Stomach (tissue), 8 donors: ENCODE measurements at regions not wholly inside any gene's neighbourhood (a gene's known extent, or its start where the extent isn't known, plus 50 kb on each side); places are given as distances from the start of the nearest gene placed in this dataset.

Source experiments
- DNase-seq, 2 donors: peaks; one replicate each; pipeline versions ENCODE4 v3.0.0 to v3.0.0-alpha.2; 2013 to 2019
- H3K27ac ChIP-seq, 5 donors: fragments of 200-600 bp in 4 of 5; sonication (generic) in 4 of 5; one replicate each; pipeline ENCODE4 v1.5.1; 2013 to 2019; ENCODE audit warnings: mild to moderate bottlenecking in 1 of 5, moderate library complexity in 1 of 5
- H3K27me3 ChIP-seq, 3 donors: fragments of 200-600 bp; sonication (generic); one replicate each; pipeline ENCODE4 v1.5.1; 2017 to 2019; ENCODE audit warnings: mixed run types in 1 of 3
- H3K36me3 ChIP-seq, 4 donors: fragments of 200-600 bp; sonication (generic); 1 replicate in 3 of 4; 2 replicates in 1 of 4; pipeline ENCODE4 v1.5.1; 2016 to 2019
- H3K4me1 ChIP-seq, 4 donors: fragments of 200-600 bp; sonication (generic); one replicate each; pipeline ENCODE4 v1.5.1; 2016 to 2019
- H3K4me3 ChIP-seq, 4 donors: fragments of 200-600 bp; sonication (generic) in 3 of 4; one replicate each; pipeline ENCODE4 v1.5.1; 2016 to 2019; ENCODE audit warnings: mild to moderate bottlenecking in 1 of 4
- H3K9me3 ChIP-seq, 4 donors: fragments of 200-600 bp; sonication (generic); one replicate each; pipeline ENCODE4 v1.5.1; 2016 to 2019
- CTCF ChIP-seq, 7 experiments: fragments of 450-650 bp in 4 of 7; fragments of 200-600 bp in 3 of 7; sonication (generic) in 3 of 7; IDR thresholded peaks; one replicate each; pipeline ENCODE4 v1.5.1; 2016 to 2019; ENCODE audit warnings: antibody characterized with exemption in 7 of 7, control low read depth in 2 of 7, mild to moderate bottlenecking in 1 of 7
- EP300 ChIP-seq: sonication (generic); formaldehyde crosslinking; IDR thresholded peaks from one replicate; pipeline ENCODE4 v1.6.1; 2017; ENCODE audit warnings: antibody characterized with exemption
- POLR2A ChIP-seq, 4 donors: fragments of 450-650 bp; IDR thresholded peaks; one replicate each; pipeline ENCODE4 v1.6.1; 2016; ENCODE audit warnings: antibody characterized with exemption in 4 of 4, control low read depth in 2 of 4, mild to moderate bottlenecking in 1 of 4, moderate library complexity in 1 of 4
- POLR2AphosphoS5 ChIP-seq, 3 donors: sonication (generic); formaldehyde crosslinking; IDR thresholded peaks; one replicate each; pipeline ENCODE4 v1.6.1; 2016; ENCODE audit warnings: antibody characterized with exemption in 3 of 3
- WGBS, 5 donors: extraction: QIAGEN DNeasy Blood & Tissue Kit in 3 of 5; methylation state at CpG; one replicate each; pipeline versions ENCODE4 v1.1.5 to v1.1.7; 2013 to 2018; 5-methylcytosine and 5-hydroxymethylcytosine counted together
- intact Hi-C: fragments of 100-400 bp; cut with DNase I; formaldehyde crosslinking; loops from one replicate; pipeline ENCODE4 v1.15.1; 2023; ENCODE audit warnings: low total_unique reads
- donor health status: healthy with polysubstance abuse.
- donor health status: Bipolar disorder and iron deficiency.
- donor health status: healthy.

GRCh38 chr18:22541232-22541631, 123.5 kb upstream of the CTAGE1 start:
- WGBS, 5 donors = 65 to 76% (median 69%) methylated on average over 1 of the region's 1 CpG
- TF ChIP-seq POLR2A (IDR thresholded peaks at IDR 0.05) (no peak), EP300 (no peak), CTCF (IDR thresholded peaks at IDR 0.05) (no peak), POLR2AphosphoS5 (IDR thresholded peaks at IDR 0.05) (no peak)
- DNase-seq = no peak
- Histone ChIP-seq H3K36me3 (no peaks in the 10 kb centered on the region), H3K4me1 (peaks cover 0 to 5% (median 2%) of the 10 kb centered on the region in 4 donors), H3K9me3 (no peaks in the 10 kb centered on the region), H3K27ac (no peak overlapping the region), H3K4me3 (no peak overlapping the region), H3K27me3 (no peaks in the 10 kb centered on the region)
- intact Hi-C loops = no loop called here

DNA sequence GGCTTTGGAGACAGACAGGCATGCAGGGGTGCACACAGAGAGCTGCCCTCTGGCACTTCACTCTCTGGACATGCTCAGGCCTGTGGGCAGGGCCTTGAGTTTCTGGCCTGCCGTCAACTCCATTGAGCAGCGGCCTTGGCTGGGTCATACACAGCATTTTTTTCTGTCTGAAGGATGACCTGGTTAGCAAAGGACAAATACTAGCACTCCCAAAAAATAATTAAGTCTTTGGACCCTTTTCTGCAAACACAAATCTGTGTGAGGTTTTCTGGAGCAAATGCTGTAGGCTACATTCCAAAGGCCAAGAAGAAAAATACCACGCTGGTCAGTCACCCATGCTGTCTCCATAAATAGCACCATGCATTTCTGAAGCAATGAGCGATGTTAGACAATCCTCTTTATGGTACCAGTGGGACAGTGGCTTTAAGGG, 124.7 kb upstream of the CTAGE1 start:
- DNase-seq = no peak
- H3K9me3 ChIP-seq = no peaks in the 10 kb centered on the region
- H3K4me3 ChIP-seq = no peak overlapping the region
- intact Hi-C loops = no loop called here
- WGBS, 5 donors = 72 to 86% (median 77%) methylated on average over 4 of the region's 4 CpGs
- no peak overlapping the region for H3K27ac ChIP-seq
- no peaks in the 10 kb centered on the region for H3K36me3 ChIP-seq
- H3K27me3 ChIP-seq = no peaks in the 10 kb centered on the region
- TF ChIP-seq POLR2A (IDR thresholded peaks at IDR 0.05) = no peak
- no peak for TF ChIP-seq POLR2AphosphoS5 (IDR thresholded peaks at IDR 0.05)
- no peak for TF ChIP-seq EP300
- peaks cover 0 to 8% (median 2%) of the 10 kb centered on the region in 4 donors for H3K4me1 ChIP-seq

GRCh38 chr18:22543769-22544168, 126.1 kb upstream of the CTAGE1 start:
- Histone ChIP-seq H3K36me3 (no peaks in the 10 kb centered on the region), H3K27ac (no peak overlapping the region), H3K27me3 (no peaks in the 10 kb centered on the region), H3K4me1 (peaks cover 0 to 8% (median 2%) of the 10 kb centered on the region in 4 donors), H3K4me3 (no peak overlapping the region), H3K9me3 (no peaks in the 10 kb centered on the region)
- 47 to 60% (median 57%) methylated on average over 4 of the region's 4 CpGs for WGBS, 5 donors
- TF ChIP-seq EP300 (no peak), POLR2A (IDR thresholded peaks at IDR 0.05) (no peak), POLR2AphosphoS5 (IDR thresholded peaks at IDR 0.05) (no peak), CTCF (IDR thresholded peaks at IDR 0.05) (no peak)
- no peak for DNase-seq
- intact Hi-C loops = no loop called here

DNA sequence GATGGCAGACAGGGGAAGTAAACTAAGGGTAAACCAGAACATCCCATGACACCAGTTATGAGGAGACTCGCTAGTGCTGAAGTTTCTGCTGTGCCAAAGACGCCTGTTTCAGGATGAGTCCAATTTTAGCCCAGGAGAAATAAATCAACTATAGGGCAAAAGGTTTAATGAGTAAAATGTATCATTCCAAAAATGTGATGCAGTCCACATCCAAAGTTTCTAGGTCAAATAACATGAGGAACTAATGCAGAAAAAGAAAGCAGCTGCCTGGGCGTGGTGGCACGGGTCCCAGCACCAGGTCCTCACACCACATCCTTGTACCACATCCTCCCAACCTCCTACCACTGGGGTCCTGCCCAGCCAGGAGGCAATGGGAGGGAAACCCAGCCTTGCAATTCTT, 126.9 kb upstream of the CTAGE1 start:
- Histone ChIP-seq H3K27me3 (no peaks in the 10 kb centered on the region), H3K36me3 (no peaks in the 10 kb centered on the region), H3K4me3 (no peak overlapping the region), H3K4me1 (peaks cover 0 to 8% (median 2%) of the 10 kb centered on the region in 4 donors), H3K27ac (no peak overlapping the region), H3K9me3 (no peaks in the 10 kb centered on the region)
- WGBS, 5 donors = 63 to 84% (median 80%) methylated on average over 4 of the region's 4 CpGs
- DNase-seq = no peak
- TF ChIP-seq POLR2A (IDR thresholded peaks at IDR 0.05) = no peak
- TF ChIP-seq POLR2AphosphoS5 (IDR thresholded peaks at IDR 0.05) = no peak
- TF ChIP-seq EP300 = no peak
- TF ChIP-seq CTCF (IDR thresholded peaks at IDR 0.05) = no peak
- intact Hi-C loops = no loop called here

DNA sequence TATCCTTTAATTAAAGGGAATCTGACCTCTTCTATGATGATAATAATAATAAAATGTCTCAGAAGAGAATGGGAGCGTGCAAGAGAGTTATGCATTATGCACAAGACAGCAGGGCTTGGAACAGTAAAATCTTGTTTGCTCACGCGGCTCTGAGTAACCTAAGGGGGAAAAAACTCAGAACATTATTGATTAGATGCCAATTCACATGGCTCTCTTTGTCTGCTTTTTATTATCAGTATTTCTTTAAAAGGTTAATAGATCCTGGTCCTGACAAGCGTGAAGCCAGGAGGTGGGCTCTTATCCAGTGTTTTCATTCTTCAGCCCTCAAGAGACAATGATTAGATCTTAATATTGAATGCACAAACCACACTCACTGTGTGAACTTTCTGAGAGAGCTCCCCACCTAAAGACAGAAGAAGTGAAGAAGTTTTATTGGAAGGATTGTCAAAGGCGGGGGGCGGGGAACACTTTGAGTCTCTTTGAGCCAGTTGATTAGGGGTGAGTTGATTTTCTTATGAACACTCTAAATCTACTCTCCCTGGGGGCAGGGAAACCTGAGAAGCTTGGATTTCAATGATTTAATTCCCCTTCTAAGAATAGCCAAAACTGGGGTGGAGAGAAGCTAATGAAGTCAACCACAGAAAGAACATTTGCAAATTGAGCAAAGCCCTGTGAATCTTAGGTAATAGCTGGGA, 127.5 kb upstream of the CTAGE1 start:
- TF ChIP-seq EP300 (no peak), POLR2AphosphoS5 (IDR thresholded peaks at IDR 0.05) (no peak), CTCF (IDR thresholded peaks at IDR 0.05) (no peak), POLR2A (IDR thresholded peaks at IDR 0.05) (no peak)
- Histone ChIP-seq H3K27ac (no peak overlapping the region), H3K4me3 (no peak overlapping the region), H3K27me3 (no peaks in the 10 kb centered on the region), H3K4me1 (peaks cover 0 to 8% (median 2%) of the 10 kb centered on the region in 4 donors), H3K9me3 (no peaks in the 10 kb centered on the region), H3K36me3 (no peaks in the 10 kb centered on the region)
- intact Hi-C loops = no loop called here
- 85 to 93% (median 86%) methylated on average over 6 of the region's 6 CpGs for WGBS, 5 donors
- DNase-seq = no peak
